ENCODE measurements at regions not wholly inside any gene's neighbourhood (a gene's known extent, or its start where the extent isn't known, plus 50 kb on each side); places are given as distances from the start of the nearest gene placed in this dataset.

GRCh38 chr13:86426437-86426836 lies 627.2 kb upstream of the SLITRK6 start:
- Histone ChIP-seq H3K36me3 (no peaks in the 10 kb centered on the region), H3K4me3 (no peak overlapping the region), H3K4me1 (ENCODE audit: low read depth) (peaks cover 6% of the 10 kb centered on the region), H3K9me3 (ENCODE audit: low read depth) (no peaks in the 10 kb centered on the region), H3K27ac (no peak overlapping the region), H3K27me3 (no peaks in the 10 kb centered on the region)
- no peak for DNase-seq (ENCODE audit: low read depth in 1 of 2, low spot score in 1 of 2)
- no peak for TF ChIP-seq CTCF (IDR thresholded peaks at IDR 0.05; ENCODE audit: low read depth, low read length)

- H3K4me3 ChIP-seq, result no peak overlapping the region
- no peak for DNase-seq (ENCODE audit: low read depth in 1 of 2, low spot score in 1 of 2)
- peaks cover 6% of the 10 kb centered on the region for H3K4me1 ChIP-seq (ENCODE audit: low read depth)
- H3K27me3 ChIP-seq, result no peaks in the 10 kb centered on the region
- no peaks in the 10 kb centered on the region for H3K36me3 ChIP-seq
- H3K9me3 ChIP-seq (ENCODE audit: low read depth), result no peaks in the 10 kb centered on the region
- no peak overlapping the region for H3K27ac ChIP-seq
- TF ChIP-seq CTCF (IDR thresholded peaks at IDR 0.05; ENCODE audit: low read depth, low read length), result no peak
Measured at GRCh38 chr13:86429756-86430155, 630.5 kb upstream of the SLITRK6 start.

- no peaks in the 10 kb centered on the region for H3K4me1 ChIP-seq (ENCODE audit: low read depth)
- DNase-seq (ENCODE audit: low read depth in 1 of 2, low spot score in 1 of 2), result no peak
- H3K36me3 ChIP-seq, result no peaks in the 10 kb centered on the region
- no peak overlapping the region for H3K27ac ChIP-seq
- H3K27me3 ChIP-seq, result no peaks in the 10 kb centered on the region
- H3K9me3 ChIP-seq (ENCODE audit: low read depth), result no peaks in the 10 kb centered on the region
- TF ChIP-seq CTCF (IDR thresholded peaks at IDR 0.05; ENCODE audit: low read depth, low read length), result no peak
- H3K4me3 ChIP-seq, result no peak overlapping the region
Measured at GRCh38 chr13:86438034-86438433, 638.8 kb upstream of the SLITRK6 start.

GRCh38 chr13:86445206-86445605 lies 646.0 kb upstream of the SLITRK6 start:
- Histone ChIP-seq H3K27ac (no peak overlapping the region), H3K4me1 (ENCODE audit: low read depth) (no peaks in the 10 kb centered on the region), H3K4me3 (no peak overlapping the region), H3K9me3 (ENCODE audit: low read depth) (no peaks in the 10 kb centered on the region), H3K27me3 (no peaks in the 10 kb centered on the region), H3K36me3 (no peaks in the 10 kb centered on the region)
- no peak for DNase-seq (ENCODE audit: low read depth in 1 of 2, low spot score in 1 of 2)
- TF ChIP-seq CTCF (IDR thresholded peaks at IDR 0.05; ENCODE audit: low read depth, low read length), result no peak

- Histone ChIP-seq H3K4me1 (ENCODE audit: low read depth) (no peaks in the 10 kb centered on the region), H3K9me3 (ENCODE audit: low read depth) (no peaks in the 10 kb centered on the region), H3K27me3 (no peaks in the 10 kb centered on the region), H3K27ac (no peak overlapping the region), H3K4me3 (no peak overlapping the region), H3K36me3 (no peaks in the 10 kb centered on the region)
- DNase-seq (ENCODE audit: low read depth in 1 of 2, low spot score in 1 of 2), result no peak
- no peak for TF ChIP-seq CTCF (IDR thresholded peaks at IDR 0.05; ENCODE audit: low read depth, low read length)
Measured at GRCh38 chr13:86445672-86446071, 646.5 kb upstream of the SLITRK6 start.

- Histone ChIP-seq H3K9me3 (ENCODE audit: low read depth) (no peaks in the 10 kb centered on the region), H3K4me1 (ENCODE audit: low read depth) (no peaks in the 10 kb centered on the region), H3K4me3 (no peak overlapping the region), H3K27me3 (no peaks in the 10 kb centered on the region), H3K36me3 (no peaks in the 10 kb centered on the region), H3K27ac (no peak overlapping the region)
- peak in 1 of 2 donors; percentile 22 for DNase-seq (ENCODE audit: low read depth in 1 of 2, low spot score in 1 of 2)
- no peak for TF ChIP-seq CTCF (IDR thresholded peaks at IDR 0.05; ENCODE audit: low read depth, low read length)
Measured at GRCh38 chr13:86446311-86446710, 647.1 kb upstream of the SLITRK6 start.

All from cardiac muscle cell (in vitro differentiated cells and primary cell).